ENCODE measurements at regions not wholly inside any gene's neighbourhood (a gene's known extent, or its start where the extent isn't known, plus 50 kb on each side); places are given as distances from the start of the nearest gene placed in this dataset.
"Not testable (repeated sequence)": the region's sequence is repeated elsewhere in the genome, so short reads cannot be mapped to it uniquely, and the experiment has no call there.

- in situ Hi-C loops (cut with HindIII; ENCODE audit: low sequenced_read_pairs), result no loop called here
- no peak for TF ChIP-seq CTCF (IDR thresholded peaks at IDR 0.05; ENCODE audit: low read depth, low read length, missing control alignments)
- DNase-seq (ENCODE audit: low read depth), result no peak
- H3K4me3 ChIP-seq (ENCODE audit: low read depth, low read length), result no peak overlapping the region
These were observed 151.7 kb upstream of the ELL2 start for GRCh38 chr5:96113170-96113939.

GRCh38 chr5:96112703-96113102, 151.1 kb upstream of the ELL2 start:
- in situ Hi-C loops (cut with HindIII; ENCODE audit: low sequenced_read_pairs), result no loop called here
- DNase-seq (ENCODE audit: low read depth), result no peak
- no peak overlapping the region for H3K4me3 ChIP-seq (ENCODE audit: low read depth, low read length)
- no peak for TF ChIP-seq CTCF (IDR thresholded peaks at IDR 0.05; ENCODE audit: low read depth, low read length, missing control alignments)

- H3K4me3 ChIP-seq (ENCODE audit: low read depth, low read length), result no peak overlapping the region
- no peak for TF ChIP-seq CTCF (IDR thresholded peaks at IDR 0.05; ENCODE audit: low read depth, low read length, missing control alignments)
- no peak for DNase-seq (ENCODE audit: low read depth)
- in situ Hi-C loops (cut with HindIII; ENCODE audit: low sequenced_read_pairs), result no loop called here
These were observed 150.5 kb upstream of the ELL2 start for GRCh38 chr5:96112123-96112670.

GRCh38 chr5:96111080-96111756, 149.6 kb upstream of the ELL2 start:
- DNase-seq (ENCODE audit: low read depth), result no peak
- in situ Hi-C loops (cut with HindIII; ENCODE audit: low sequenced_read_pairs), result no loop called here
- TF ChIP-seq CTCF (IDR thresholded peaks at IDR 0.05; ENCODE audit: low read depth, low read length, missing control alignments), result no peak
- H3K4me3 ChIP-seq (ENCODE audit: low read depth, low read length), result no peak overlapping the region

- in situ Hi-C loops (cut with HindIII; ENCODE audit: low sequenced_read_pairs), result no loop called here
- no peak overlapping the region for H3K4me3 ChIP-seq (ENCODE audit: low read depth, low read length)
- DNase-seq (ENCODE audit: low read depth), result no peak
- no peak for TF ChIP-seq CTCF (IDR thresholded peaks at IDR 0.05; ENCODE audit: low read depth, low read length, missing control alignments)
These were observed 148.6 kb upstream of the ELL2 start for GRCh38 chr5:96110300-96110699.

GRCh38 chr5:96108629-96109028, 147.0 kb upstream of the ELL2 start:
- in situ Hi-C loops (cut with HindIII; ENCODE audit: low sequenced_read_pairs); DNase-seq (ENCODE audit: low read depth); H3K4me3 ChIP-seq (ENCODE audit: low read depth, low read length): not testable (repeated sequence)

GRCh38 chr5:96103829-96104228, 142.2 kb upstream of the ELL2 start:
- in situ Hi-C loops (cut with HindIII; ENCODE audit: low sequenced_read_pairs); H3K4me3 ChIP-seq (ENCODE audit: low read depth, low read length); DNase-seq (ENCODE audit: low read depth): not testable (repeated sequence)

Measured in astrocyte of the cerebellum (primary cell).